ENCODE measurements at regions not wholly inside any gene's neighbourhood (a gene's known extent, or its start where the extent isn't known, plus 50 kb on each side); places are given as distances from the start of the nearest gene placed in this dataset.
"Not testable (repeated sequence)": the region's sequence is repeated elsewhere in the genome, so short reads cannot be mapped to it uniquely, and the experiment has no call there.

GRCh38 chr2:129827311-129828090, 152.0 kb upstream of the RAB6C start:
- no peak for DNase-seq

- no peak for DNase-seq
Observed at GRCh38 chr2:129828792-129829191, 150.7 kb upstream of the RAB6C start.

GRCh38 chr2:129829588-129829987, 149.9 kb upstream of the RAB6C start:
- no peak for DNase-seq

GRCh38 chr2:129831018-129831417, 148.4 kb upstream of the RAB6C start:
- DNase-seq, result no peak

- DNase-seq, result not testable (repeated sequence)
Observed at GRCh38 chr2:129833465-129833864, 146.0 kb upstream of the RAB6C start.

GRCh38 chr2:129847043-129847442, 132.4 kb upstream of the RAB6C start:
- no peak for DNase-seq

GRCh38 chr2:129849559-129850160, 129.8 kb upstream of the RAB6C start:
- DNase-seq, result no peak

- no peak for DNase-seq
Observed at GRCh38 chr2:129857200-129857599, 122.3 kb upstream of the RAB6C start.

GRCh38 chr2:129859175-129859574, 120.3 kb upstream of the RAB6C start:
- DNase-seq, result no peak

- no peak for DNase-seq
Observed at GRCh38 chr2:129860088-129860487, 119.4 kb upstream of the RAB6C start.

- DNase-seq, result no peak
Observed at GRCh38 chr2:129861666-129862288, 117.7 kb upstream of the RAB6C start.

- no peak for DNase-seq
Observed at GRCh38 chr2:129862668-129863067, 116.8 kb upstream of the RAB6C start.

GRCh38 chr2:129863350-129863749, 116.1 kb upstream of the RAB6C start:
- no peak for DNase-seq

- no peak for DNase-seq
Observed at GRCh38 chr2:129864719-129865118, 114.7 kb upstream of the RAB6C start.

- DNase-seq, result no peak
Observed at GRCh38 chr2:129865976-129866375, 113.5 kb upstream of the RAB6C start.

- no peak for DNase-seq
Observed at GRCh38 chr2:129866391-129866790, 113.1 kb upstream of the RAB6C start.

- no peak for DNase-seq
Observed at GRCh38 chr2:129868151-129868550, 111.3 kb upstream of the RAB6C start.

GRCh38 chr2:129870685-129871241, 108.7 kb upstream of the RAB6C start:
- DNase-seq, result no peak

GRCh38 chr2:129872446-129872845, 107.0 kb upstream of the RAB6C start:
- no peak for DNase-seq

GRCh38 chr2:129876541-129876940, 102.9 kb upstream of the RAB6C start:
- no peak for DNase-seq

GRCh38 chr2:129877289-129877741, 102.2 kb upstream of the RAB6C start:
- DNase-seq, result peak; percentile 89

- DNase-seq, result no peak
Observed at GRCh38 chr2:129877795-129878775, 101.4 kb upstream of the RAB6C start.

Data from CD4-positive, alpha-beta T cell treated with Interferon gamma for 1 hour (primary cell).